Mesendoderm (in vitro differentiated cells): ENCODE measurements at regions not wholly inside any gene's neighbourhood (a gene's known extent, or its start where the extent isn't known, plus 50 kb on each side); places are given as distances from the start of the nearest gene placed in this dataset.

Experiments
- DNase-seq: peaks from one replicate; pipeline ENCODE4 v3.0.0; 2013
- H2AK5ac ChIP-seq: 2 replicates; pipeline ENCODE4 v1.6.1; 2013; ENCODE audit warnings: low read length, inconsistent platforms
- H2BK120ac ChIP-seq: 2 replicates; pipeline ENCODE4 v1.6.1; 2013; ENCODE audit warnings: low read depth, mild to moderate bottlenecking, low read length, moderate library complexity, mixed read lengths
- H2BK15ac ChIP-seq: replicated peaks from 2 replicates; pipeline ENCODE4 v1.6.1; 2013; ENCODE audit warnings: low read depth, mild to moderate bottlenecking, moderate library complexity
- H2BK5ac ChIP-seq: 2 replicates; pipeline ENCODE4 v1.6.1; 2013; ENCODE audit warnings: low read length, inconsistent platforms
- H3K18ac ChIP-seq: 2 replicates; pipeline ENCODE4 v1.6.1; 2013; ENCODE audit warnings: mild to moderate bottlenecking, low read length, mixed read lengths
- H3K23ac ChIP-seq: one replicate; pipeline ENCODE4 v1.6.1; 2013; ENCODE audit warnings: low read length
- H3K27ac ChIP-seq: 2 replicates; pipeline ENCODE4 v1.5.1; 2013; ENCODE audit warnings: low read depth, mild to moderate bottlenecking, inconsistent platforms, low read length, moderate library complexity
- H3K27me3 ChIP-seq: 2 replicates; pipeline ENCODE4 v1.6.1; 2013; ENCODE audit warnings: low read length, control low read depth, mild to moderate bottlenecking, inconsistent platforms; ENCODE audit not compliant: insufficient read depth, poor library complexity
- H3K36me3 ChIP-seq: 2 replicates; pipeline ENCODE4 v1.6.1; 2013; ENCODE audit warnings: low read length, inconsistent platforms; ENCODE audit not compliant: control insufficient read depth, insufficient read depth
- H3K4ac ChIP-seq: one replicate; pipeline ENCODE4 v1.6.1; 2013; ENCODE audit warnings: low read depth, mild to moderate bottlenecking, low read length, moderate library complexity
- H3K4me1 ChIP-seq: 2 replicates; pipeline ENCODE4 v1.6.1; 2013; ENCODE audit warnings: low read depth, low read length, inconsistent platforms; ENCODE audit not compliant: control insufficient read depth
- H3K4me2 ChIP-seq: 2 replicates; pipeline ENCODE4 v1.6.1; 2013; ENCODE audit warnings: low read length
- H3K4me3 ChIP-seq: 2 replicates; pipeline ENCODE4 v1.5.1; 2013; ENCODE audit warnings: mild to moderate bottlenecking, low read length
- H3K56ac ChIP-seq: one replicate; pipeline ENCODE4 v1.6.1; 2013; ENCODE audit warnings: low read length
- H3K79me1 ChIP-seq: 2 replicates; pipeline ENCODE4 v1.6.1; 2013; ENCODE audit warnings: low read length, inconsistent platforms
- H3K79me2 ChIP-seq: 2 replicates; pipeline ENCODE4 v1.6.1; 2013; ENCODE audit warnings: mild to moderate bottlenecking, low read length; ENCODE audit not compliant: control insufficient read depth, insufficient read depth
- H3K9ac ChIP-seq: 2 replicates; pipeline ENCODE4 v1.6.1; 2013; ENCODE audit warnings: low read length, inconsistent platforms
- H4K5ac ChIP-seq: one replicate; pipeline ENCODE4 v1.6.1; 2013; ENCODE audit warnings: low read length
- H4K8ac ChIP-seq: one replicate; pipeline ENCODE4 v1.6.1; 2013; ENCODE audit warnings: low read depth, mild to moderate bottlenecking, control low read depth, low read length, moderate library complexity
- WGBS: extraction: QIAGEN DNeasy Blood & Tissue Kit; methylation state at CpG from one replicate; pipeline ENCODE4 v1.1.7; 2013; ENCODE audit warnings: low lambda C conversion rate, missing lambda C conversion rate; ENCODE audit not compliant: insufficient coverage; ENCODE audit errors: extremely low coverage; 5-methylcytosine and 5-hydroxymethylcytosine counted together

DNA sequence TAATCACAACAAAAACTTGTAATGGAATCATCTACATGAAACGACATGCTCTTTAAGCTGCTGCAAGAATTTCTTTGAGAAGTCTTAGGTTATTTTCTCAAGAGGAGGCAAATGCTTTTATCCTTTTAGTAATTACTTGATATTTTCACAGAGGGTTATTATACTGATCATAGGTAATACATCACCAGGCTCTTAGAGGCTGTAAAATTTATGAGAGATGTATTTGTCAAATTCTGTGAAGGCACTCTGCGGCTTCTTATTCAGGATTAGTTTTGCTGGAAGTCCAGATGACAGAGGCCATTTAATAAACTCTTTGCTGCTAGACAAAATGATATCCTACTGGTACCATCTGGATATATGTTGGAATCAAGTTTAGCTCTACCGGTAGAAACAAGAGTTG, 624.3 kb upstream of the BRINP3 start:
- Histone ChIP-seq H3K9ac (no peak overlapping the region), H3K27me3 (no peaks in the 10 kb centered on the region), H3K4me1 (no peaks in the 10 kb centered on the region), H2BK5ac (no peak overlapping the region), H2BK15ac (no peak overlapping the region), H3K4me2 (no peak overlapping the region), H3K36me3 (no peaks in the 10 kb centered on the region), H3K27ac (no peak overlapping the region), H3K4ac (no peak overlapping the region), H3K4me3 (no peak overlapping the region), H3K18ac (no peak overlapping the region), H3K79me1 (no peaks in the 10 kb centered on the region), H3K23ac (no peak overlapping the region), H4K8ac (no peak overlapping the region), H2AK5ac (no peak overlapping the region), H3K79me2 (no peaks in the 10 kb centered on the region), H3K56ac (no peak overlapping the region), H4K5ac (no peak overlapping the region), H2BK120ac (no peak overlapping the region)
- WGBS = no CpG with 5 or more reads among the region's 3 CpGs
- no peak for DNase-seq

DNA sequence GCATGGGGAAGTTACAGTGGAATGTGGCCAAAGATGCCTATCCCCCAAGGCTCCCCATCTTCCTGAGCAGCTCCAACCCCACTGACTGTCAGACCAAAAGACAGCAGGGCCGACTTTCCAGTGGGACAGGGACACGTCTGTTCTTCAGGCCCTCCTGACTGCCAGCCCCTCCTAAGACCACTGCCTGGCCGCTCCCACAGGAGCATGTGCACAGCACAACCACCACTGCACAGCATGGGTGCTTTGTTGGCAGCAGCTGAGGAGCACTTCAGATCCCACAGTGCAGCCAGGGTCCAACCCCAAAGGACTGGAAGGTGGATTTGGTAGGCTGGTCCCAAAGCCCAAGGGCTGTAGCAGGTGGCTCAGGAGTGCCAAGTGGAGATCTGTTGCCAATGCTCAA, 648.3 kb upstream of the BRINP3 start:
- Histone ChIP-seq H3K79me1 (no peaks in the 10 kb centered on the region), H3K56ac (no peak overlapping the region), H3K79me2 (no peaks in the 10 kb centered on the region), H3K18ac (no peak overlapping the region), H4K8ac (no peak overlapping the region), H2BK5ac (no peak overlapping the region), H3K4me2 (no peak overlapping the region), H3K4me1 (no peaks in the 10 kb centered on the region), H2BK120ac (no peak overlapping the region), H3K9ac (no peak overlapping the region), H2AK5ac (no peak overlapping the region), H3K36me3 (no peaks in the 10 kb centered on the region), H4K5ac (no peak overlapping the region), H3K4me3 (no peak overlapping the region), H3K4ac (no peak overlapping the region), H3K23ac (no peak overlapping the region), H3K27me3 (no peaks in the 10 kb centered on the region), H2BK15ac (no peak overlapping the region), H3K27ac (no peak overlapping the region)
- DNase-seq = no peak
- WGBS = no CpG with 5 or more reads among the region's 3 CpGs

- no peak overlapping the region for H4K5ac ChIP-seq
- H3K79me1 ChIP-seq = no peaks in the 10 kb centered on the region
- no peak overlapping the region for H2BK15ac ChIP-seq
- H4K8ac ChIP-seq = no peak overlapping the region
- H3K4me2 ChIP-seq = no peak overlapping the region
- H3K4me1 ChIP-seq = no peaks in the 10 kb centered on the region
- no peak overlapping the region for H3K56ac ChIP-seq
- H3K9ac ChIP-seq = no peak overlapping the region
- no peaks in the 10 kb centered on the region for H3K36me3 ChIP-seq
- no peak overlapping the region for H3K27ac ChIP-seq
- no peak overlapping the region for H3K18ac ChIP-seq
- DNase-seq = no peak
- no peak overlapping the region for H3K4me3 ChIP-seq
- no peak overlapping the region for H2BK5ac ChIP-seq
- H3K23ac ChIP-seq = no peak overlapping the region
- H2AK5ac ChIP-seq = no peak overlapping the region
- no peaks in the 10 kb centered on the region for H3K79me2 ChIP-seq
- WGBS = no CpG with 5 or more reads among the region's 7 CpGs
- no peak overlapping the region for H2BK120ac ChIP-seq
- no peak overlapping the region for H3K4ac ChIP-seq
- H3K27me3 ChIP-seq = no peaks in the 10 kb centered on the region
Observed at GRCh38 chr1:191134796-191135195, 657.1 kb upstream of the BRINP3 start.

DNA sequence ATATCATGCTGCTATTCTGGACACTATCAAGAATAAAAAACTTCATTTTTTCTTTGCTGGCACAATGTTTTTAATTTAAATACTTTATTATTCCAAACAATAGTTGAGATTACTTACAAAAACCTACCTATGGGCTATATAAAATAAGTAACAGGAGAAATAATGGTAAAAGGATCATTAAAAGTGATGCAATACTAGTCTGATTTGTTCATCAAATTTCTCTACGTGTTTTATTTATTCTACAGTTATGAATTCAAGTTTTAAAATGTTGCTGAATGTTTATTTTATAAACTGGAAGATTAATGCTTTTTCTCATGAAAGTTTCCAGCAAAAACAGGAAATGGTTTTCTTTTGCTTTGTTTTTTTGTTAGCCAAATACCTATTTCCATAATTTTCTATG, 662.4 kb upstream of the BRINP3 start:
- no peaks in the 10 kb centered on the region for H3K79me2 ChIP-seq
- no peak overlapping the region for H2BK120ac ChIP-seq
- no peak overlapping the region for H4K8ac ChIP-seq
- no peaks in the 10 kb centered on the region for H3K36me3 ChIP-seq
- DNase-seq = no peak
- H3K9ac ChIP-seq = no peak overlapping the region
- no peaks in the 10 kb centered on the region for H3K4me1 ChIP-seq
- no peak overlapping the region for H2BK5ac ChIP-seq
- no peak overlapping the region for H2AK5ac ChIP-seq
- no peak overlapping the region for H3K4ac ChIP-seq
- H3K4me3 ChIP-seq = no peak overlapping the region
- no peak overlapping the region for H2BK15ac ChIP-seq
- H3K56ac ChIP-seq = no peak overlapping the region
- no peak overlapping the region for H3K23ac ChIP-seq
- H3K18ac ChIP-seq = no peak overlapping the region
- WGBS = no CpG with 5 or more reads among the region's 1 CpG
- H3K4me2 ChIP-seq = no peak overlapping the region
- no peaks in the 10 kb centered on the region for H3K27me3 ChIP-seq
- no peaks in the 10 kb centered on the region for H3K79me1 ChIP-seq
- H4K5ac ChIP-seq = no peak overlapping the region
- H3K27ac ChIP-seq = no peak overlapping the region

GRCh38 chr1:191142748-191143147, 665.1 kb upstream of the BRINP3 start:
- Histone ChIP-seq H2BK5ac (no peak overlapping the region), H3K79me2 (no peaks in the 10 kb centered on the region), H3K56ac (no peak overlapping the region), H4K8ac (no peak overlapping the region), H3K4me2 (no peak overlapping the region), H2BK15ac (no peak overlapping the region), H3K36me3 (no peaks in the 10 kb centered on the region), H3K9ac (no peak overlapping the region), H3K23ac (no peak overlapping the region), H2BK120ac (no peak overlapping the region), H3K27me3 (no peaks in the 10 kb centered on the region), H3K18ac (no peak overlapping the region), H3K4ac (no peak overlapping the region), H3K79me1 (no peaks in the 10 kb centered on the region), H3K4me3 (no peak overlapping the region), H3K27ac (no peak overlapping the region), H3K4me1 (no peaks in the 10 kb centered on the region), H4K5ac (no peak overlapping the region), H2AK5ac (no peak overlapping the region)
- DNase-seq = no peak
- no CpG with 5 or more reads among the region's 3 CpGs for WGBS

GRCh38 chr1:191145834-191146233, 668.2 kb upstream of the BRINP3 start:
- Histone ChIP-seq H2AK5ac (no peak overlapping the region), H3K23ac (no peak overlapping the region), H3K79me1 (no peaks in the 10 kb centered on the region), H4K5ac (no peak overlapping the region), H3K27me3 (no peaks in the 10 kb centered on the region), H4K8ac (no peak overlapping the region), H3K4ac (no peak overlapping the region), H3K18ac (no peak overlapping the region), H3K4me1 (no peaks in the 10 kb centered on the region), H2BK120ac (no peak overlapping the region), H3K56ac (no peak overlapping the region), H3K36me3 (no peaks in the 10 kb centered on the region), H3K4me2 (no peak overlapping the region), H2BK15ac (no peak overlapping the region), H2BK5ac (no peak overlapping the region), H3K4me3 (no peak overlapping the region), H3K79me2 (no peaks in the 10 kb centered on the region), H3K27ac (no peak overlapping the region), H3K9ac (no peak overlapping the region)
- DNase-seq = no peak
- WGBS = no CpG with 5 or more reads among the region's 3 CpGs
